ENCODE measurements at regions not wholly inside any gene's neighbourhood (a gene's known extent, or its start where the extent isn't known, plus 50 kb on each side); places are given as distances from the start of the nearest gene placed in this dataset.

- no peak overlapping the region for H3K4me3 ChIP-seq (ENCODE audit: low read depth, low read length)
- DNase-seq (ENCODE audit: low read depth) = no peak
These were observed 195.3 kb downstream of the RND3 start for GRCh38 chr2:150292192-150292591.

GRCh38 chr2:150286730-150287362 lies 200.6 kb downstream of the RND3 start:
- TF ChIP-seq CTCF (conservative IDR thresholded peaks at IDR 0.05; ENCODE audit: low read depth, low read length) = no peak
- no peak overlapping the region for H3K4me3 ChIP-seq (ENCODE audit: low read depth, low read length)
- DNase-seq (ENCODE audit: low read depth) = no peak

More at GRCh38 chr2:150292192-150292591, 195.3 kb downstream of the RND3 start:
- TF ChIP-seq CTCF (conservative IDR thresholded peaks at IDR 0.05; ENCODE audit: low read depth, low read length) = no peak

GRCh38 chr2:150284116-150284515 lies 203.4 kb downstream of the RND3 start:
- no peak for DNase-seq (ENCODE audit: low read depth)
- H3K4me3 ChIP-seq (ENCODE audit: low read depth, low read length) = no peak overlapping the region
- no peak for TF ChIP-seq CTCF (conservative IDR thresholded peaks at IDR 0.05; ENCODE audit: low read depth, low read length)

GRCh38 chr2:150282771-150283371 lies 204.6 kb downstream of the RND3 start:
- DNase-seq (ENCODE audit: low read depth) = peak; percentile 23
- H3K4me3 ChIP-seq (ENCODE audit: low read depth, low read length) = no peak overlapping the region
- TF ChIP-seq CTCF (conservative IDR thresholded peaks at IDR 0.05; ENCODE audit: low read depth, low read length) = no peak

GRCh38 chr2:150282357-150282756 lies 205.1 kb downstream of the RND3 start:
- H3K4me3 ChIP-seq (ENCODE audit: low read depth, low read length) = no peak overlapping the region
- no peak for TF ChIP-seq CTCF (conservative IDR thresholded peaks at IDR 0.05; ENCODE audit: low read depth, low read length)
- peak; percentile 26 for DNase-seq (ENCODE audit: low read depth)

- DNase-seq (ENCODE audit: low read depth) = peak; percentile 73
- no peak overlapping the region for H3K4me3 ChIP-seq (ENCODE audit: low read depth, low read length)
- no peak for TF ChIP-seq CTCF (conservative IDR thresholded peaks at IDR 0.05; ENCODE audit: low read depth, low read length)
These were observed 207.2 kb downstream of the RND3 start for GRCh38 chr2:150280231-150280630.

GRCh38 chr2:150279686-150280085 lies 207.8 kb downstream of the RND3 start:
- DNase-seq (ENCODE audit: low read depth) = no peak
- no peak overlapping the region for H3K4me3 ChIP-seq (ENCODE audit: low read depth, low read length)
- TF ChIP-seq CTCF (conservative IDR thresholded peaks at IDR 0.05; ENCODE audit: low read depth, low read length) = no peak
